Sigmoid colon (tissue), 6 donors: ENCODE measurements at regions not wholly inside any gene's neighbourhood (a gene's known extent, or its start where the extent isn't known, plus 50 kb on each side); places are given as distances from the start of the nearest gene placed in this dataset.

Experiments
- DNase-seq: peaks from one replicate; pipeline ENCODE4 v3.0.0-alpha.2; 2019
- H3K27ac ChIP-seq, 4 donors: fragments of 200-600 bp; sonication (generic); one replicate each; pipeline ENCODE4 v1.5.1; 2016 to 2019; ENCODE audit warnings: mild to moderate bottlenecking in 1 of 4
- H3K27me3 ChIP-seq, 3 donors: fragments of 200-600 bp; sonication (generic); one replicate each; pipeline ENCODE4 v1.5.1; 2019; ENCODE audit warnings: mild to moderate bottlenecking in 1 of 3
- H3K36me3 ChIP-seq, 4 donors: fragments of 200-600 bp; sonication (generic); one replicate each; pipeline ENCODE4 v1.5.1; 2016 to 2019
- H3K4me1 ChIP-seq, 4 donors: fragments of 200-600 bp; sonication (generic); one replicate each; pipeline ENCODE4 v1.5.1; 2017 to 2019
- H3K4me3 ChIP-seq, 4 donors: fragments of 200-600 bp; sonication (generic); one replicate each; pipeline ENCODE4 v1.5.1; 2017 to 2019; ENCODE audit warnings: mild to moderate bottlenecking in 2 of 4, moderate library complexity in 1 of 4
- H3K9me3 ChIP-seq, 4 donors: fragments of 200-600 bp in 3 of 4; sonication (generic) in 3 of 4; one replicate each; pipeline versions ENCODE4 v1.5.1 to v1.6.1; 2013 to 2019
- EP300 ChIP-seq, 4 donors: sonication (generic); formaldehyde crosslinking; IDR thresholded peaks; one replicate each; pipeline ENCODE4 v1.6.1; 2017; ENCODE audit warnings: antibody characterized with exemption in 4 of 4
- POLR2A ChIP-seq, 2 donors: fragments of 450-650 bp; IDR thresholded peaks; one replicate each; pipeline ENCODE4 v1.6.1; 2016; ENCODE audit warnings: antibody characterized with exemption in 2 of 2, mild to moderate bottlenecking in 2 of 2, moderate library complexity in 2 of 2
- POLR2AphosphoS5 ChIP-seq, 4 donors: sonication (generic); formaldehyde crosslinking; IDR thresholded peaks; one replicate each; pipeline ENCODE4 v1.6.1; 2017; ENCODE audit warnings: antibody characterized with exemption in 4 of 4
- WGBS, 2 donors: extraction: QIAGEN DNeasy Blood & Tissue Kit; methylation state at CpG; one replicate each; pipeline ENCODE4 v1.1.7; 2013; 5-methylcytosine and 5-hydroxymethylcytosine counted together
- intact Hi-C: fragments of 100-400 bp; cut with DNase I; formaldehyde crosslinking; loops from one replicate; pipeline ENCODE4 v1.15.1; 2023
- TF ChIP-seq, protein P1 (sequence below), 4 experiments: fragments of 450-650 bp in 3 of 4; fragments of 200-600 bp in 1 of 4; IDR thresholded peaks; one replicate each; pipeline ENCODE4 v1.5.1; 2016 to 2019; ENCODE audit warnings: antibody characterized with exemption in 4 of 4, mild to moderate bottlenecking in 3 of 4, moderate library complexity in 2 of 4
- donor health status: healthy with polysubstance abuse.
- donor health status: healthy.

- Histone ChIP-seq H3K27me3 (no peaks in the 10 kb centered on the region), H3K4me1 (no peaks in the 10 kb centered on the region), H3K36me3 (no peaks in the 10 kb centered on the region), H3K9me3 (no peaks in the 10 kb centered on the region), H3K27ac (no peak overlapping the region), H3K4me3 (no peak overlapping the region)
- WGBS, 2 donors, result 6 to 57% methylated on average over 2 of the region's 2 CpGs
- DNase-seq, result no peak
- TF ChIP-seq, protein P1, sequence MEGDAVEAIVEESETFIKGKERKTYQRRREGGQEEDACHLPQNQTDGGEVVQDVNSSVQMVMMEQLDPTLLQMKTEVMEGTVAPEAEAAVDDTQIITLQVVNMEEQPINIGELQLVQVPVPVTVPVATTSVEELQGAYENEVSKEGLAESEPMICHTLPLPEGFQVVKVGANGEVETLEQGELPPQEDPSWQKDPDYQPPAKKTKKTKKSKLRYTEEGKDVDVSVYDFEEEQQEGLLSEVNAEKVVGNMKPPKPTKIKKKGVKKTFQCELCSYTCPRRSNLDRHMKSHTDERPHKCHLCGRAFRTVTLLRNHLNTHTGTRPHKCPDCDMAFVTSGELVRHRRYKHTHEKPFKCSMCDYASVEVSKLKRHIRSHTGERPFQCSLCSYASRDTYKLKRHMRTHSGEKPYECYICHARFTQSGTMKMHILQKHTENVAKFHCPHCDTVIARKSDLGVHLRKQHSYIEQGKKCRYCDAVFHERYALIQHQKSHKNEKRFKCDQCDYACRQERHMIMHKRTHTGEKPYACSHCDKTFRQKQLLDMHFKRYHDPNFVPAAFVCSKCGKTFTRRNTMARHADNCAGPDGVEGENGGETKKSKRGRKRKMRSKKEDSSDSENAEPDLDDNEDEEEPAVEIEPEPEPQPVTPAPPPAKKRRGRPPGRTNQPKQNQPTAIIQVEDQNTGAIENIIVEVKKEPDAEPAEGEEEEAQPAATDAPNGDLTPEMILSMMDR (IDR thresholded peaks at IDR 0.05), result no peak
- intact Hi-C loops, result no loop called here
These were observed 163.6 kb downstream of the LRRC70 start for GRCh38 chr5:62742207-62742606.

- DNase-seq, result no peak
- H3K4me3 ChIP-seq, result no peak overlapping the region
- intact Hi-C loops, result no loop called here
- 42 to 66% methylated on average over 2 of the region's 2 CpGs for WGBS, 2 donors
- H3K36me3 ChIP-seq, result no peaks in the 10 kb centered on the region
- H3K4me1 ChIP-seq, result no peaks in the 10 kb centered on the region
- H3K9me3 ChIP-seq, result no peaks in the 10 kb centered on the region
- no peak overlapping the region for H3K27ac ChIP-seq
- TF ChIP-seq EP300 (IDR thresholded peaks at IDR 0.05) (no peak), POLR2AphosphoS5 (IDR thresholded peaks at IDR 0.05) (no peak), POLR2A (IDR thresholded peaks at IDR 0.05) (no peak)
- TF ChIP-seq, protein P1 (IDR thresholded peaks at IDR 0.05), result no peak
- no peaks in the 10 kb centered on the region for H3K27me3 ChIP-seq
These were observed 163.1 kb downstream of the LRRC70 start for GRCh38 chr5:62741761-62742160.

DNA sequence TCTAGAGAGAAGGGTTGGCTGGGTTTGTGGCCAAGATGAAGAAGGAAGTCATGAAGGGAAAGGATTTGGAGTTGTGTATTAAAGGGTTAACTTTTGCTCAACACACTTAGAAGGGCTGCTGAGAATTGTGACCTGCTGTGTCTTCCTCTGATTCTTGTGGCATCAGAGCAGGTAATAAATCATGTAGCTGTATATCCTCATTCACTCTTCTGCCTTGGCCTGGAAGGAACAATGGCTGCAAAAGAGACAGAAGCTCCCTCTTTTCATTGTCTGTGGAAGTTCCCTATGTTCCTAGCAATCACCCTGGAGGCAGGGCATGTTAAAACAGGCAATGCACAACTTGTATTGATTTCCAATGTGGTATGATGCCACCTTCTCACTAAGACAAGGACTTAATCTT lies 159.1 kb downstream of the LRRC70 start:
- Histone ChIP-seq H3K27me3 (no peaks in the 10 kb centered on the region), H3K9me3 (no peaks in the 10 kb centered on the region), H3K4me1 (no peaks in the 10 kb centered on the region), H3K4me3 (no peak overlapping the region), H3K36me3 (no peaks in the 10 kb centered on the region), H3K27ac (no peak overlapping the region)
- TF ChIP-seq, protein P1 (IDR thresholded peaks at IDR 0.05), result no peak
- TF ChIP-seq EP300 (IDR thresholded peaks at IDR 0.05) (no peak), POLR2A (IDR thresholded peaks at IDR 0.05) (no peak), POLR2AphosphoS5 (IDR thresholded peaks at IDR 0.05) (no peak)
- intact Hi-C loops, result no loop called here
- no peak for DNase-seq

- TF ChIP-seq POLR2A (IDR thresholded peaks at IDR 0.05), result no peak
- TF ChIP-seq, protein P1 (IDR thresholded peaks at IDR 0.05), result no peak
- TF ChIP-seq POLR2AphosphoS5 (IDR thresholded peaks at IDR 0.05), result no peak
- TF ChIP-seq EP300 (IDR thresholded peaks at IDR 0.05), result no peak
- Histone ChIP-seq H3K36me3 (no peaks in the 10 kb centered on the region), H3K4me1 (no peaks in the 10 kb centered on the region), H3K27me3 (no peaks in the 10 kb centered on the region), H3K4me3 (no peak overlapping the region), H3K27ac (no peak overlapping the region), H3K9me3 (no peaks in the 10 kb centered on the region)
- intact Hi-C loops, result no loop called here
- WGBS, 2 donors, result 10 to 32% methylated on average over 1 of the region's 1 CpG
- DNase-seq, result no peak
These were observed 154.1 kb downstream of the LRRC70 start for GRCh38 chr5:62732677-62733121.

DNA sequence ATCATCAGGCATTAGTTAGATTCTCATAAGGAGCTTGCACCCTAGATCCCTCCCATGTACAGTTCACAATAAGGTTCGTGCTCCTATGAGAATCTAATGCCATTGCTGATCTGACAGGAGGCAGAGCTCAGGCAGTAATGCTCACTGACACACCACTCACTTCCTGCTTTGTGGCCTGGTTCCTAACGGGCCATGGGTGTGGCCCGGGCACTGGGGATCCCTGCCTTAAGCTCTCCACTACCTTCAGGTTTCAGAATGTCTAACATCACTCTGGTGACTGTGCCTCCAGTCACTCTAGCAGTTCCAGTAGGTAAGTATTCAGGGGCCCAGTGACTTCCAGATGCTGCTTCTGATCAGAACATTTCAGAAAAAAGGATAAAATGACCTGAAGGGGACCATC lies 152.4 kb downstream of the LRRC70 start:
- Histone ChIP-seq H3K27me3 (no peaks in the 10 kb centered on the region), H3K4me1 (no peaks in the 10 kb centered on the region), H3K9me3 (no peaks in the 10 kb centered on the region), H3K4me3 (no peak overlapping the region), H3K27ac (no peak overlapping the region), H3K36me3 (no peaks in the 10 kb centered on the region)
- no peak for TF ChIP-seq EP300 (IDR thresholded peaks at IDR 0.05)
- TF ChIP-seq POLR2AphosphoS5 (IDR thresholded peaks at IDR 0.05), result no peak
- TF ChIP-seq POLR2A (IDR thresholded peaks at IDR 0.05), result no peak
- TF ChIP-seq, protein P1 (IDR thresholded peaks at IDR 0.05), result no peak
- 38 to 56% methylated on average over 3 of the region's 3 CpGs for WGBS, 2 donors
- no peak for DNase-seq
- intact Hi-C loops, result no loop called here
